HTR-8/SVneo (cell line): ENCODE measurements at regions not wholly inside any gene's neighbourhood (a gene's known extent, or its start where the extent isn't known, plus 50 kb on each side); places are given as distances from the start of the nearest gene placed in this dataset.
A peak's percentile ranks its signal among the peaks of the same experiment; 100 is the strongest.

ENCODE experiments used
- DNase-seq: peaks from one replicate; pipeline ENCODE4 v3.0.0; 2011; ENCODE audit warnings: low spot score, mixed read lengths; ENCODE audit not compliant: insufficient read length
- FAIRE-seq: peaks from 2 replicates; lab custom pipeline; 2011; peaks lifted over from hg19 to GRCh38; lab: Jason Lieb, UNC

- no peak for FAIRE-seq
Observed at GRCh38 chr15:45743426-45744235, 108.8 kb downstream of the SQOR start.

GRCh38 chr15:45744236-45744589 is 109.4 kb downstream of the SQOR start:
- DNase-seq, result no peak
- FAIRE-seq, result no peak

More at GRCh38 chr15:45743426-45744235, 108.8 kb downstream of the SQOR start:
- DNase-seq, result no peak

GRCh38 chr15:45747426-45747825 is 112.6 kb downstream of the SQOR start:
- FAIRE-seq, result no peak

GRCh38 chr15:45751629-45752028 is 116.8 kb downstream of the SQOR start:
- FAIRE-seq, result no peak
- DNase-seq, result no peak

More at GRCh38 chr15:45747426-45747825, 112.6 kb downstream of the SQOR start:
- no peak for DNase-seq

- FAIRE-seq (no peak), DNase-seq (no peak)
Observed at GRCh38 chr15:45759936-45760335, 125.1 kb downstream of the SQOR start.

GRCh38 chr15:45762726-45763125 is 127.9 kb downstream of the SQOR start:
- FAIRE-seq, result no peak
- no peak for DNase-seq

- no peak for DNase-seq
- no peak for FAIRE-seq
Observed at GRCh38 chr15:45763170-45763869, 128.5 kb downstream of the SQOR start.

GRCh38 chr15:45773149-45773548 is 138.3 kb downstream of the SQOR start:
- FAIRE-seq, result no peak
- no peak for DNase-seq

GRCh38 chr15:45776772-45777171 is 141.9 kb downstream of the SQOR start:
- no peak for FAIRE-seq
- DNase-seq, result no peak

GRCh38 chr15:45777781-45778180 is 143.0 kb downstream of the SQOR start:
- FAIRE-seq, result no peak
- DNase-seq, result no peak

GRCh38 chr15:45780352-45780751 is 145.5 kb downstream of the SQOR start:
- FAIRE-seq (no peak), DNase-seq (no peak)

GRCh38 chr15:45784656-45785055 is 149.8 kb downstream of the SQOR start:
- DNase-seq (no peak), FAIRE-seq (no peak)

- no peak for DNase-seq
- FAIRE-seq, result no peak
Observed at GRCh38 chr15:45785897-45786296, 151.1 kb downstream of the SQOR start.

GRCh38 chr15:45790325-45790943 is 155.6 kb downstream of the SQOR start:
- no peak for FAIRE-seq
- DNase-seq, result peak; percentile 27

- DNase-seq (no peak), FAIRE-seq (no peak)
Observed at GRCh38 chr15:45794304-45794703, 159.5 kb downstream of the SQOR start.

- FAIRE-seq, result no peak
- no peak for DNase-seq
Observed at GRCh38 chr15:45794712-45795439, 160.0 kb downstream of the SQOR start.

GRCh38 chr15:45795440-45796069 is 160.7 kb downstream of the SQOR start:
- DNase-seq, result peak; percentile 27
- peak; percentile 33 for FAIRE-seq

- FAIRE-seq (no peak), DNase-seq (no peak)
Observed at GRCh38 chr15:45796433-45796832, 161.6 kb downstream of the SQOR start.

GRCh38 chr15:45799508-45799907 is 164.7 kb downstream of the SQOR start:
- no peak for FAIRE-seq

GRCh38 chr15:45801543-45801942 is 166.7 kb downstream of the SQOR start:
- FAIRE-seq (no peak), DNase-seq (no peak)

More at GRCh38 chr15:45799508-45799907, 164.7 kb downstream of the SQOR start:
- no peak for DNase-seq
